ENCODE measurements at regions not wholly inside any gene's neighbourhood (a gene's known extent, or its start where the extent isn't known, plus 50 kb on each side); places are given as distances from the start of the nearest gene placed in this dataset.

DNA sequence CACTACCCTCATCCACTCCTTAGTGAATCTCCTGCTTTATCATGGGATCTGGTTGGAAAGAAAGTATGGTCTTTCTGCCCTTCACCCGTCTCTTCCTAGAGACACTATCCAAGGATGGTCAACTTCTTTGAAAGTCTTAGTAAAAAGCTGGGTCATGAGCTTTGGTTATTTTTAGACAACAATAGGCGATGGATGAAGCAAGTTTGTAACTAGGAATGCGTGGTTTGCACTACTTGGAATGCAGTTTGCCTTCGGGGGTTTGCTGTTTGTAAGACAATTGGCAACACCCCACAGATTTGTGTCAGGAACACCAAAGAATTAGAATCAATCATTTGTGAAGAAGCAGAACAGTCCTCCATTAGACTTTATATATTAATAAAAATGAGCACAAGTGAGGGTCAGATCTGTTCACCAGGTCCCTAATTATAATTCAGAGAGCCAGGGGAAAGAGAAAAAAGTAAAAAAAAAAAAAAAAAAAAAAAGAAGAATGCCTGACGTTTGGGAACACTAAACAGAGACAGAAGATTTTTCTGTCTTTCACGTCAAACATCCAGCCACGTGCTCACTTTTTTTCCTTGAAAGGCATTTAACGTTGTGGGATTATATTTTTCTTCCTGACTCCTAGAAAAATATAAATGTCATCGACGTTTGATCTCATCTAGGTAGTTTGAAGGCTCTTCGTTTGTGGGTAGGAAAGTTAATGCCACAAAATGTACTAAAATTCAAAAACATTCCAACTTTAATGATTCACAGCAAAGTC is 60.7 kb upstream of the BTG3 start:
- Mint-ChIP-seq H3K27me3 (peaks cover 2% of the 10 kb centered on the region), H3K27ac (no peak overlapping the region), H3K9me3 (no peaks in the 10 kb centered on the region), H3K4me3 (no peak overlapping the region), H3K4me1 (no peaks in the 10 kb centered on the region), H3K36me3 (ENCODE audit: low read depth) (no peaks in the 10 kb centered on the region)
- ChIA-PET POLR2A (no interaction called here), CTCF (interaction anchor here (1.2 to 3.2 kb wide), 2 partner anchors 15 to 252 kb away, joined by 3 to 10 read pairs; no protein-coding TSS in a partner anchor)
- intact Hi-C loops (cut with micrococcal nuclease): loop anchor here (10.0 kb wide), 1 partner anchor 289 kb away; no protein-coding TSS in a partner anchor
- TF ChIP-seq, protein P1, sequence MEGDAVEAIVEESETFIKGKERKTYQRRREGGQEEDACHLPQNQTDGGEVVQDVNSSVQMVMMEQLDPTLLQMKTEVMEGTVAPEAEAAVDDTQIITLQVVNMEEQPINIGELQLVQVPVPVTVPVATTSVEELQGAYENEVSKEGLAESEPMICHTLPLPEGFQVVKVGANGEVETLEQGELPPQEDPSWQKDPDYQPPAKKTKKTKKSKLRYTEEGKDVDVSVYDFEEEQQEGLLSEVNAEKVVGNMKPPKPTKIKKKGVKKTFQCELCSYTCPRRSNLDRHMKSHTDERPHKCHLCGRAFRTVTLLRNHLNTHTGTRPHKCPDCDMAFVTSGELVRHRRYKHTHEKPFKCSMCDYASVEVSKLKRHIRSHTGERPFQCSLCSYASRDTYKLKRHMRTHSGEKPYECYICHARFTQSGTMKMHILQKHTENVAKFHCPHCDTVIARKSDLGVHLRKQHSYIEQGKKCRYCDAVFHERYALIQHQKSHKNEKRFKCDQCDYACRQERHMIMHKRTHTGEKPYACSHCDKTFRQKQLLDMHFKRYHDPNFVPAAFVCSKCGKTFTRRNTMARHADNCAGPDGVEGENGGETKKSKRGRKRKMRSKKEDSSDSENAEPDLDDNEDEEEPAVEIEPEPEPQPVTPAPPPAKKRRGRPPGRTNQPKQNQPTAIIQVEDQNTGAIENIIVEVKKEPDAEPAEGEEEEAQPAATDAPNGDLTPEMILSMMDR (IDR thresholded peaks at IDR 0.05): no peak
- ATAC-seq (ENCODE audit: low read depth) (no peak), DNase-seq (no peak)

DNA sequence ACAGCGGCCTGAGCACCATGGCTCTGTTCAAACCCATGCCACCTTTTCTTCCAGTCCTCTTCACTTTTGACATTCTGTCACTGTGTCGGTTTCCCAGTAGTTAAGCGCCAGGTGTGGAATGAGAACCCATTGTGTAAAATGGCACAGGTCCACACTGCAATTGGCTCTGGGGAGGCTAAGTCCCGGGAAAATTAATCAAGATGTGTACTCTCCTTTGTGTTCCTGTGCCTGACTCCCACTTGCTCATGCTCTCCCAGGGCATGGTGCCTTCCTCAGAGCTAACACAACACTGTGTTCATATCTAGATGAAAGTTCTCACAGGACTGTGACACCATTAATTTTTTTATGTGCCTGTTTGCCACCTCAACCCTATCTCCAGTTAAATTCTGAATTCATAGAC is 59.0 kb upstream of the BTG3 start:
- ChIA-PET CTCF (interaction anchor here (3.2 kb wide), 1 partner anchor 253 kb away, joined by 10 read pairs; no protein-coding TSS in a partner anchor), POLR2A (no interaction called here)
- Mint-ChIP-seq H3K9me3 (no peaks in the 10 kb centered on the region), H3K4me3 (no peak overlapping the region), H3K27me3 (peaks cover 2% of the 10 kb centered on the region), H3K4me1 (no peaks in the 10 kb centered on the region), H3K27ac (no peak overlapping the region), H3K36me3 (ENCODE audit: low read depth) (no peaks in the 10 kb centered on the region)
- TF ChIP-seq, protein P1 (IDR thresholded peaks at IDR 0.05): no peak
- intact Hi-C loops (cut with micrococcal nuclease): loop anchor here (10.0 kb wide), 1 partner anchor 287 kb away; no protein-coding TSS in a partner anchor
- DNase-seq (no peak), ATAC-seq (ENCODE audit: low read depth) (no peak)

DNA sequence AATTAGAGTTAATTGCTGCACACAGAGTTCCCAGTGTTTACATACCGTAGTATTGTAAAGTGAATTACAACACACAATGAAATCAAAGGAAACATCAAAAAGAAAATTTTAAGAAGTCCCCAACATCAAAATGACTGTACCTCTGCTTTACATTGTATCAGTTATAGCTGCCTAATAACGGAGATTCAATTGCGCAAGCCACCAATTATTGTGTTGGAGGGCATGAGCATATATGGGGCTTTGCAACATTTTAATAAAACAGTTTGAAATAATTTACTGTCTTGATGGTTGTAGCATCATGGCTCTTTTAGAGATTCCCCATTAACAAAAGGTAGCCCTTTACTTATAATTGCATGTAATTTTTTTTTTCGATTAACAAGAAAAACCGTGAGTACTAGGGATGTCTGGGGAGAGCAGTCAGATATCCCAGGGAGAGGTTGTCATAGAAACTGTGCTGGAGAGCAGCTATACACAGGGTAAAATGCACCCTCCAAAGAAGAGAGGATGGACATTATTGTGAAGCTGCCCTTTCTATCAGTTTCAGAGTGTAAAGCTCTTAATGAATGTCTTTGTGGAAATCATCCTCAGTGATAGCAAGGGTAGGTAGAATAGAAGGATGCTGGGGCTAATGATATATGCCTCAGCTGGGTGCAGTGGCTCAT is 55.9 kb upstream of the BTG3 start:
- Mint-ChIP-seq H3K4me1 (no peaks in the 10 kb centered on the region), H3K9me3 (no peaks in the 10 kb centered on the region), H3K27ac (no peak overlapping the region), H3K27me3 (peaks cover 6% of the 10 kb centered on the region), H3K36me3 (ENCODE audit: low read depth) (no peaks in the 10 kb centered on the region), H3K4me3 (no peak overlapping the region)
- POLR2A ChIA-PET: no interaction called here
- TF ChIP-seq, protein P1 (IDR thresholded peaks at IDR 0.05): no peak
- DNase-seq (no peak), ATAC-seq (ENCODE audit: low read depth) (no peak)
- CTCF ChIA-PET: no interaction called here
- intact Hi-C loops (cut with micrococcal nuclease): no loop called here

DNA sequence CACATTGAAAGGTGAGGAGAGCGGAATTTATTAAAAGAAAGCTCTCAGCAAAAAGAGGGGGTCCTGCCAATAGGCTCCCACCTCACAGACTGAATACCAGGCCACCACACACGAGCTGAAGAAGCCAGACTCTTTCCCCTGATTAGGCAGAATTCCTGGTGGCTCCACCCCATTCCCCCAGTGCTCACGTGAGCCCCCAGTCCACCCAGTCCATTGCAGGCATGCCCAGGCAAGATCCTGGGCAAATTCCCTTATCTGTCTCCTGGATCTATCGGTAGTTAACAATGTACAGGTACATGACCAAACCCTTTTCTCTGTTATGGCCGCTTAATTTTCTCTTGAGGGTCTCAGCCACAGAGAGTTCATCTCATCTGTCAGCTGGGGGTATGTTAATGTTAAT is 54.6 kb upstream of the BTG3 start:
- Mint-ChIP-seq H3K4me1 (no peaks in the 10 kb centered on the region), H3K9me3 (no peaks in the 10 kb centered on the region), H3K36me3 (ENCODE audit: low read depth) (no peaks in the 10 kb centered on the region), H3K4me3 (no peak overlapping the region), H3K27me3 (peaks cover 6% of the 10 kb centered on the region), H3K27ac (no peak overlapping the region)
- DNase-seq (no peak), ATAC-seq (ENCODE audit: low read depth) (no peak)
- TF ChIP-seq, protein P1 (IDR thresholded peaks at IDR 0.05): no peak
- ChIA-PET CTCF (no interaction called here), POLR2A (no interaction called here)
- intact Hi-C loops (cut with micrococcal nuclease): no loop called here

All from activated B cell treated with CpG ODN at 0.5 μM for 24 hours (primary cell).